GM12872 (cell line): ENCODE measurements at regions not wholly inside any gene's neighbourhood (a gene's known extent, or its start where the extent isn't known, plus 50 kb on each side); places are given as distances from the start of the nearest gene placed in this dataset.

Source experiments
- CTCF ChIP-seq: IDR thresholded peaks from 3 replicates; pipeline ENCODE4 v1.5.1; 2011; ENCODE audit warnings: low read depth, mild to moderate bottlenecking, low read length, moderate library complexity; ENCODE audit not compliant: insufficient read depth

DNA sequence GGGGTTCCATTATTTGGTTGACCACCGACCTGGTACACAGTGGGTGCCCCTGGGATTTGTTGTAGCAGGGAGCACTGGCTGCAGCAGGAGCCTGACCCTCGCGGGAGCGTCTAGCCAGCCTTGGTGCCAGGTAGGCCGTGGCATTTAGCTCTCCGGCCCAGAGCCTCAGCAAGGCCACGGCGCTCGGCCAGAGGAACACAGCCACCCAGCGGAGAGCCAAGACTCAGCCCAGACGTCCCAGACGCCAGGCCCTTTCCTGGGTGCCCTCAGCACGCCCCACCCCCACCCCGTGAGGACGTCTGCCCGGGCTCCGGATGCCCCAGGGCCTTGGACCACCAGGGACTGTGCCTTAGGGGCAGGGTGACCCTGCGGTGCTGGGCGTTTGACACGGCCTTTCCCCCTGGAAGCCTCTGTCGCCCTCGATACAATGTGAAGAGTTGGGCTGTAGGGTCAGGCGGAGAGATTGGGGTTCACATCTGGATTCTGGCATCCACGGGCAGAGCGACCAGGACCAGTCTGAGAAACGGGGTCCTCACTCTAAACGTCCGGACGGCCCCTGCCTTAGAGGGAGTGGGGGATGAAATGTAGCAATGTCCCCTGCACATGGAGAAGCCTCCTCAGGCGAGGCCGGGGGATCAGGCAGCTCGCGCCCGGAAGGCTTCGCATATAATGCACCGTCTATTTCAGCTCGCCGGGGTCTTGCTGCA lies 99.2 kb upstream of the FGF3 start:
- TF ChIP-seq CTCF = no peak

GRCh38 chr11:69918938-69919650 lies 99.9 kb upstream of the FGF3 start:
- TF ChIP-seq CTCF = peak; percentile 80

DNA sequence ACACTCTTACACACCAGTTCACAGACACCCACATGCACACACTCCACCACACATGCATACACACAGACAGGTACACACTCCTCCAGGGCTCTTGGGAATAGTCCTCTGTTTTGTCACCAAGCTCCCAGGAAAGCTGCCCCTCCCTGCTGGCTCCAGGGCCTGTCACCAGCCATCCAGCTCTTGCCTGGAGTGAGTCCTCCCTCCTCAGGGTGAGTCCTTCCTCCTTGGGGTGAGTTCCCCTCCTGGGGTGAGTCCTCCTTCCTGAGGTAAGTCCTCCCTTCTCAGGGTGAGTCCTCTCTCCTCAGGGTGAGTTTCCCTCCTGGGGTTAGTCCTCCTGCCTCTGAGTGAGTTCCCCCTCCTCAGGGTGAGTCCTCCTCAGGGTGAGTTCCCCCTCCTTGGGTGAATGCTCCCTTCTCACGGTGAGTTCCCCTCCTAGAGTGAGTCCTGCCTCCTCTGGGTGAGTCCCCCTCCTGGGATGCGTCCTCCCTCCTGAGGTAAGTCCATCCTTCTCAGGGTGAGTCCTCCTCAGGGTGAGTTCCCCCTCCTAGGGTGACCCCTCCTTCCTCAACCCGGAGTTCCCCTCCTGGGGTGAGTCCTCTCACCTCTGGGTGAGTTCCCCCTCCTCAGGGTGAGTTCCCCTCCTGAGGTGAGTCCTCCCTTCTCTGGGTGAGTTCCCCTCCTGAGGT lies 100.6 kb upstream of the FGF3 start:
- TF ChIP-seq CTCF = no peak

GRCh38 chr11:69920345-69921127 lies 101.3 kb upstream of the FGF3 start:
- TF ChIP-seq CTCF = no peak

DNA sequence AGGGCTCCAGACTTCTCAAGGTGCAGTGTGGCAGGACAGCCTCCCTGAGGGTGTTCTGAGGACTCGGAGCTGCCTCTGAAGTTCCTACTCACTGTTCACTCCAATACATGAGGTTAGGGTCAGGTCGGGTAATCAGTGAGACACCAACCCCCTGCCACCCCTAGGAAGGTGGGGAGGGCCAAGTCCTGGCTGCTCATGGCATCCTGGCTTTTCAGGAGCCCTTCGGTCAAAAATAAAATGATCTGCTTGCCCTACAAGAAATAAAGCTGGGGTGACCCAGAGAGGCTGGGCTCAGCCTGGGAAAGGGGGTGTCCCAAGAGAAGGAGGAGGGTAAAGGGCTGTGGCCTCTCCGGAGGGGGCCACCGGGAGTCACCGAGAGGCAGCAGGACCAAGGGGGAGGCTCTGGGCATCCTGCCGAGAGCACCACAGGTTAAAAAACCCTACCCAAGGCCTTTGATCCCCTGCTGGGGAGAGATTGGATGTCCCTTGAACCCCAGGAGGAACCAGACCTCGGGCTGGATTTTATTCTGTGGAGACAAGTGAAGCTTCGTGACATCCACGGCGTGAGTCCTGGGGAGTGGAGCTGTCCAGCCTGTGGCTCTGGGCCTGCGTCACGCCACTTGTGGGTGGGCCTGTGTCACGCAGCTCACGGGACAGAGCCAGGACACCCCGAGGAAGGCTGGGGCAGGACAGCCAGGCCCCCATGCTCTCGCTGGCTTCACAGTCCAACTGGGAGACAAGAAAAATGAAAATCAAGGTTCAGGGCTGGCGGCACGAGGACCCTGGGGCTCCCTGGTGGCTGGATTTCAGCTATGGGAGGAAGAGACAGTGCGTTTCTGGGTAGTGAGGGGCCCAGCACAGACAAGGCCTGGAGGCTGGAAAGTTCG lies 102.2 kb upstream of the FGF3 start:
- no peak for TF ChIP-seq CTCF

- TF ChIP-seq CTCF = no peak
Measured at GRCh38 chr11:69922015-69922595, 102.9 kb upstream of the FGF3 start.
